HFF-Myc (cell line): ENCODE measurements at regions not wholly inside any gene's neighbourhood (a gene's known extent, or its start where the extent isn't known, plus 50 kb on each side); places are given as distances from the start of the nearest gene placed in this dataset.

ENCODE experiments used
- DNase-seq: peaks from one replicate; pipeline ENCODE4 v3.0.0-alpha.2; 2011; ENCODE audit warnings: low read depth; ENCODE audit errors: extremely low read depth
- H3K4me3 ChIP-seq: replicated peaks from 2 replicates; pipeline ENCODE4 v1.5.1; 2011; ENCODE audit warnings: low read depth, mild to moderate bottlenecking, control low read depth, low read length
- TF ChIP-seq, protein P1 (sequence below): IDR thresholded peaks from 2 replicates; pipeline ENCODE4 v1.5.1; 2012; ENCODE audit warnings: mild to moderate bottlenecking, low read depth, low read length, control low read depth; ENCODE audit errors: missing control alignments

DNA sequence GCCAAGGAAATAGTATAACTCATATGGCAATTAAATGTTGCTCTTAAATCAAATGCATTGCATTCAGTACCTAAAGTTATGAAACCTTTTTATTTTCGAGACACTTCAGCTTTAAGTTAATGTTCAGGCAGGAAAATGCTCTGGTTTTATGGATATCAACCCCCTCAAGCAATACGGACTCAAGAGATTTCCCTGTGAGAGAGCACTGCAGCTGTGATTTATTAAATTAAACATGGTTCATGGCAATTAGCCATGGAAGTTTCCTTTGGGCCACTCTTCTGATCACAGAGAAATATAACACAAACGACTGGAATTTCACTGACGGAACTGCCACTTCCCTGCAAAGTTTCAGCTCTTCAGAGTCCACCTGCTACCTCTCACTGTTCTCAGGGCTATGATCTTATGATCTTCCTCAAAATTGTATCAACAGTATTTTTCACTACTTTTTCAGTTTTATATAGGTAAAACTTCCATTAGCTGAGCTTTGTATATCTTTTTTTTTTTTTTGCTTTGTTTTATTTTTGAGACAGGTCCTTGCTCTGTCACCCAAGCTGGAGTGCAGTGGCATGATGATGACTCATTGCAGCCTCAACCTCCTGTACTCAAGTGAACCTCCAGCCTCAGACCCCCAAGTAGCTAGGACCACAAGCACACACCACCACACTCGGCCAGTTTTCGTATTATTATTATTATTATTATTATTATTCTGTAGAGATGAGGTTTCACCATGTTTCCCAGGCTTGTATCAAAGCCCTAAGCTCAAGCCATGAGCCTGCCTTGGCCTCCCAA lies 923.1 kb upstream of the TMPRSS15 start:
- TF ChIP-seq, protein P1, sequence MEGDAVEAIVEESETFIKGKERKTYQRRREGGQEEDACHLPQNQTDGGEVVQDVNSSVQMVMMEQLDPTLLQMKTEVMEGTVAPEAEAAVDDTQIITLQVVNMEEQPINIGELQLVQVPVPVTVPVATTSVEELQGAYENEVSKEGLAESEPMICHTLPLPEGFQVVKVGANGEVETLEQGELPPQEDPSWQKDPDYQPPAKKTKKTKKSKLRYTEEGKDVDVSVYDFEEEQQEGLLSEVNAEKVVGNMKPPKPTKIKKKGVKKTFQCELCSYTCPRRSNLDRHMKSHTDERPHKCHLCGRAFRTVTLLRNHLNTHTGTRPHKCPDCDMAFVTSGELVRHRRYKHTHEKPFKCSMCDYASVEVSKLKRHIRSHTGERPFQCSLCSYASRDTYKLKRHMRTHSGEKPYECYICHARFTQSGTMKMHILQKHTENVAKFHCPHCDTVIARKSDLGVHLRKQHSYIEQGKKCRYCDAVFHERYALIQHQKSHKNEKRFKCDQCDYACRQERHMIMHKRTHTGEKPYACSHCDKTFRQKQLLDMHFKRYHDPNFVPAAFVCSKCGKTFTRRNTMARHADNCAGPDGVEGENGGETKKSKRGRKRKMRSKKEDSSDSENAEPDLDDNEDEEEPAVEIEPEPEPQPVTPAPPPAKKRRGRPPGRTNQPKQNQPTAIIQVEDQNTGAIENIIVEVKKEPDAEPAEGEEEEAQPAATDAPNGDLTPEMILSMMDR = no peak
- DNase-seq = no peak
- no peak overlapping the region for H3K4me3 ChIP-seq

DNA sequence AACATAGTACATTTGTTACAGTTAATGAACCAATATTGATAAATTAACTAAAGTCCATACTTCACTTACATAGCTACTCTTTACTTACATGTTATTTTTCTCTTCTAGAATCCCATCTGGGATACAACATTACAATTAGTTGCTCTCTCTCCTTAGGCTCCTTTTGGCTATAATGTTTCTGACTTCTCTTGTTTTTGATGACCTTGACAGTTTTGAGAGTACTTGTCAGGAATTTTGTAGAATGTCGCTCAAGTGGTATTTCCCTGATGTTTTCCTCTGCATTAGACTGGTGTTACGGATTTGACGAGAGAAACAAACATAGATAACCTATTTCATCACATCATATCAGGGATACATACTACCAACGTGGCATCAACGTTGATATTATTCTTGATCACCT lies 925.4 kb upstream of the TMPRSS15 start:
- no peak overlapping the region for H3K4me3 ChIP-seq
- TF ChIP-seq, protein P1 = no peak
- no peak for DNase-seq

DNA sequence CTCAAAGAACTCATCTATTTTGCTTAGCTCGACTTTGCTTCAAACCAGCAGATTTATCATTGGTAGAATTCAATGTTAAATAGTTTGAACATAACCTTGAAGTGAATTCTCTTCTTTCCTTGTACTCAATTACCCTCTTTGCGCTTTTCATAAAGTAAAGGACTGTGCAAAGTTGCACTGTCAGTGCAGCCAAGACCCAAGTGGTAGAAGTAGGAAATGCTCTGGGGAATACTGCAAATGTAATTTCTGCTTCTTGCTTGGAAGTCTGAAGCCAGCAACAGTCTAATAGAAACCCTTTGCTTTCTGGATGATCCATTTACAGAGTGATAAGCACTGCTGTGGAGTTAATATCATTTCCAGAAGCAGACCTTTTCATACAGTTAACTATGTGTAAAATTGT lies 936.7 kb upstream of the TMPRSS15 start:
- TF ChIP-seq, protein P1 = no peak
- DNase-seq = no peak
- H3K4me3 ChIP-seq = no peak overlapping the region

DNA sequence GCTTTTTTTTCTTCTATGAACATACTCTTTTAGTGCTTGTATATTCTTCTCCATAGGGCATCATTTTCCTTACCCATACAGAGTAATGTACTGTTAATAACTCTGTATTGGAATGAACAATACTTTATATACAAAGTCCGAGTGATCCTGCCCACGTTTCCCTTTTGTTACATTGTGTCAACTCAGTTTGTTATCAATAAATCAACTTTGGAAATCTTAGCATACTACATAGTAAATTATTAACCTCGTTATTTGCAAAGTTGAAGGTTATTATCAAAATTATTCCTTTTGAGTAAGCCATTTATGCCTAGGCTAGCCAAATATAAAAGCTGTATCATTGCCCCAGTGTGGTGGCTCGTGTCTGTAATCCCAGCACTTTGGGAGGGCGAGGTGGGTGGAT lies 937.4 kb upstream of the TMPRSS15 start:
- TF ChIP-seq, protein P1 = no peak
- no peak for DNase-seq

DNA sequence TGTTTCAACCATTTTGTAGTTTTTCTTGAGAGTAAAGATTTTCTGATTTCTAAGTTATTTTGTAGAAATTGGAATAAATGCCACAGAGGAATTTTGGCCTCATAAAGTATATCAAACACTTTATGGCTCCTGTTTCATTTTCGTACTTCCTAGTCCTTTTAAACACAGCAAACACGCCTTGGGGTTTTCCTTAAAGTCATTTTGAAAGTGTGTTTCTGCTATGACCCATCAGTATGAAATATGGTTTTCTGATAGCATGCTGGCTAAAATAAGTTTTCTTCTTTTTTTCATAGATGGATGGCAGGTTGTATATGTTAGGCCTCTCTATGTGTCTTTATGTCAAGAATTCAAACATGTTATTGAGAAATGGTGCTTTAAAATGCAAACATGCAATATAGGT lies 940.1 kb upstream of the TMPRSS15 start:
- TF ChIP-seq, protein P1 = no peak
- DNase-seq = no peak
- H3K4me3 ChIP-seq = no peak overlapping the region

More for the DNA sequence above, 937.4 kb upstream of the TMPRSS15 start:
- no peak overlapping the region for H3K4me3 ChIP-seq

DNA sequence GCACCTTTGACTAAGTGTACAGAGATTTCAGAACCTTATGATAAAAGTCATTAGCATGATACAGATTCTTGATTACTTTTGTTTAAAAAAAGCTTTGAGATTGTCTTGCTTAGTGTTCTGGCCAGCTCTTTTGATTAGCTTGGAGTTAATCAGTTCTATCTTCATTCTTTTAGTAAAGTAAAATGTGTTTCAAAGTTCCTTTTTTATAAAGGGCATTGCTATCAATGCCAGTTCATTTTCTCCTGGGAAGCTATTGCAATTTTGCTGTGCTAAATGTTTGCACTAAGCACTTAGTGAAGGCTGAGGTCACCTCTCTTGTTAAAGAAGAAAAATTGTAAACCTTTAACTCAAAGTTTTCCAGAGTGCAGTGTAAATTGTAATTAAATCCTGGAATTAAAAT lies 946.7 kb upstream of the TMPRSS15 start:
- no peak for DNase-seq
- no peak overlapping the region for H3K4me3 ChIP-seq
- TF ChIP-seq, protein P1 = no peak

DNA sequence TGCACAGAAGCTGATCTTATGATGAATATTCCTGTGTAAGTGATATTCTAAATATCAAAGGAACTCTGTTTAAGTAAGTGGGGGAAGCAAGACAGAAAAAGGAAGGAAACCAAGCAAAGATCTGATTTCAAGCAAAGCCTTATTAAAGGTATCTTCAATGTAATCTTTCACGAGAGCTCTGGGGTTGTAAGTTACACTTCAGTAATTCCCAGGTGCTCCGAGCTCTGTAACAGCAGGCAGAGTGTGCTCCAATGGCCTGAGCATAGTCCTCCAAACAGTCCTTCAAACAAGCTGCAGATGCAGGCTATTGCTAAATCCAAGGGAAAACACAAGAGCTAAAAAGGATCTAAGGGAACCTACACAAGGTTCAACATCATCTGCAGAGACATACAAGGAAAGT lies 949.7 kb upstream of the TMPRSS15 start:
- TF ChIP-seq, protein P1 = no peak
- no peak overlapping the region for H3K4me3 ChIP-seq
- no peak for DNase-seq
